Prostate gland (tissue), 2 donors: ENCODE measurements at regions not wholly inside any gene's neighbourhood (a gene's known extent, or its start where the extent isn't known, plus 50 kb on each side); places are given as distances from the start of the nearest gene placed in this dataset.

Source experiments
- DNase-seq: peaks from one replicate; pipeline ENCODE4 v3.0.0-alpha.2; 2019; ENCODE audit warnings: low spot score
- H3K27ac ChIP-seq, 2 donors: fragments of 200-600 bp; sonication (generic); 2 replicates each; pipeline ENCODE4 v1.5.1; 2017 to 2019
- H3K27me3 ChIP-seq: fragments of 200-600 bp; sonication (generic); replicated peaks from 2 replicates; pipeline ENCODE4 v1.5.1; 2019; ENCODE audit not compliant: insufficient read depth
- H3K36me3 ChIP-seq, 2 donors: fragments of 200-600 bp; sonication (generic); 1 replicate in 1 of 2; 2 replicates in 1 of 2; pipeline versions ENCODE4 v1.5.1 to v1.8.1; 2017 to 2019
- H3K4me1 ChIP-seq: fragments of 200-600 bp; sonication (generic); replicated peaks from 2 replicates; pipeline ENCODE4 v1.5.1; 2019
- H3K4me3 ChIP-seq, 2 donors: fragments of 200-600 bp; sonication (generic); 2 replicates each; pipeline ENCODE4 v1.5.1; 2017 to 2019
- H3K9me3 ChIP-seq: fragments of 200-600 bp; sonication (generic); 2 replicates; pipeline ENCODE4 v1.5.1; 2017
- POLR2A ChIP-seq: fragments of 450-650 bp; IDR thresholded peaks from one replicate; pipeline ENCODE4 v1.6.1; 2016; ENCODE audit warnings: antibody characterized with exemption, mild to moderate bottlenecking
- POLR2AphosphoS5 ChIP-seq: sonication (generic); formaldehyde crosslinking; IDR thresholded peaks from one replicate; pipeline ENCODE4 v1.6.1; 2017; ENCODE audit warnings: antibody characterized with exemption
- WGBS: methylation state at CpG from one replicate; pipeline ENCODE4 v1.1.5; 2018; 5-methylcytosine and 5-hydroxymethylcytosine counted together
- intact Hi-C: fragments of 100-400 bp; cut with DNase I; formaldehyde crosslinking; loops from one replicate; pipeline ENCODE4 v1.14.2; 2022
- TF ChIP-seq, protein P1 (sequence below), 4 experiments: fragments of 200-600 bp in 2 of 4; fragments of 450-650 bp in 2 of 4; sonication (generic) in 2 of 4; IDR thresholded peaks; 1 replicate in 3 of 4; 2 replicates in 1 of 4; pipeline ENCODE4 v1.5.1; 2016 to 2019; ENCODE audit warnings: antibody characterized with exemption in 4 of 4, mild to moderate bottlenecking in 2 of 4, moderate library complexity in 2 of 4

DNA sequence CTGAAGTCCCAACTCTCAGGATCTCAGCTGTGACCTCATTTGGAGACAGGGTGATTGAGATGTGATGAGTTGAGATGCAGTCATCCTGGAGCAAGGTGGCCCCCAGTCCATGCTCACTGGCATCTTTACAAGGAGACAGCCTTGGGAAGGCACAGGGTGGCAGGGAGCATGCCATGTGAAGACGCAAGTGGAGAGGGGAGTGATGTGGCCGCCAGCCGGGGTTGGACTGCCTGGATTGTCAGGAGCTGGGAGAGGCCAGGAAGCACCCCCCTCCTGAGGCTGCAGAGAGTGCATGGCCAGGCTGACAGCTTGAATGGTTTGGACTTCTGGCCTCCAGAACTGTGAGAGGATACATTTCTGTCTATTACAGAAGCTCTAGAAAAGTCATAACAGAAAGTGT is 194.4 kb downstream of the UQCRFS1 start:
- H3K27ac ChIP-seq, result no peak overlapping the region
- no peak overlapping the region for H3K4me3 ChIP-seq
- H3K36me3 ChIP-seq, result no peaks in the 10 kb centered on the region
- WGBS, result 76% methylated on average over 3 of the region's 3 CpGs
- H3K27me3 ChIP-seq, result no peaks in the 10 kb centered on the region
- intact Hi-C loops, result no loop called here
- no peaks in the 10 kb centered on the region for H3K4me1 ChIP-seq
- H3K9me3 ChIP-seq, result no peaks in the 10 kb centered on the region
- no peak for DNase-seq
- TF ChIP-seq POLR2A (no peak), POLR2AphosphoS5 (no peak)
- TF ChIP-seq, protein P1, sequence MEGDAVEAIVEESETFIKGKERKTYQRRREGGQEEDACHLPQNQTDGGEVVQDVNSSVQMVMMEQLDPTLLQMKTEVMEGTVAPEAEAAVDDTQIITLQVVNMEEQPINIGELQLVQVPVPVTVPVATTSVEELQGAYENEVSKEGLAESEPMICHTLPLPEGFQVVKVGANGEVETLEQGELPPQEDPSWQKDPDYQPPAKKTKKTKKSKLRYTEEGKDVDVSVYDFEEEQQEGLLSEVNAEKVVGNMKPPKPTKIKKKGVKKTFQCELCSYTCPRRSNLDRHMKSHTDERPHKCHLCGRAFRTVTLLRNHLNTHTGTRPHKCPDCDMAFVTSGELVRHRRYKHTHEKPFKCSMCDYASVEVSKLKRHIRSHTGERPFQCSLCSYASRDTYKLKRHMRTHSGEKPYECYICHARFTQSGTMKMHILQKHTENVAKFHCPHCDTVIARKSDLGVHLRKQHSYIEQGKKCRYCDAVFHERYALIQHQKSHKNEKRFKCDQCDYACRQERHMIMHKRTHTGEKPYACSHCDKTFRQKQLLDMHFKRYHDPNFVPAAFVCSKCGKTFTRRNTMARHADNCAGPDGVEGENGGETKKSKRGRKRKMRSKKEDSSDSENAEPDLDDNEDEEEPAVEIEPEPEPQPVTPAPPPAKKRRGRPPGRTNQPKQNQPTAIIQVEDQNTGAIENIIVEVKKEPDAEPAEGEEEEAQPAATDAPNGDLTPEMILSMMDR (IDR thresholded peaks at IDR 0.05), result no peak

DNA sequence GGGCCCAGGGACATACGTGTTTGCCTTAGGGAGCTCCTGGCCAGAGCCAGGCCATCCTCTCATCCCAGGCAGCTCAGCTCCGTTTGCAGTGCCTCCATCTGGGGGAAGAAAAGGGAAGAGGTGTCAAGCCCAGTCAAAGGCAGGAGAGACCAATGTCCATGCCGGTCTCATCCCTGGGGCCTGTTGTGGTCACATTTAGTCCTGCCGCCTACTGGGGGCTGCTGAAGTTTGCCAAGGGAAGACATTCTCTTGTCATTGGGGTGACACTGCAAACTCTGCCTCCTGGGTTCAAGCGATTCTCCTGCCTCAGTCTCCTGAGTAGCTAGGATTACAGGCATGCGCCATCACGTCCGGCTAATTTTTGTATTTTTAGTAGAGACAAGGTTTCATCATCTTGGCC is 195.2 kb downstream of the UQCRFS1 start:
- no peak overlapping the region for H3K27ac ChIP-seq
- no peaks in the 10 kb centered on the region for H3K27me3 ChIP-seq
- H3K36me3 ChIP-seq, result no peaks in the 10 kb centered on the region
- H3K9me3 ChIP-seq, result no peaks in the 10 kb centered on the region
- 69% methylated on average over 8 of the region's 8 CpGs for WGBS
- no peak overlapping the region for H3K4me3 ChIP-seq
- intact Hi-C loops, result no loop called here
- TF ChIP-seq, protein P1 (IDR thresholded peaks at IDR 0.05), result no peak
- TF ChIP-seq POLR2A (no peak), POLR2AphosphoS5 (no peak)
- no peaks in the 10 kb centered on the region for H3K4me1 ChIP-seq
- DNase-seq, result no peak

DNA sequence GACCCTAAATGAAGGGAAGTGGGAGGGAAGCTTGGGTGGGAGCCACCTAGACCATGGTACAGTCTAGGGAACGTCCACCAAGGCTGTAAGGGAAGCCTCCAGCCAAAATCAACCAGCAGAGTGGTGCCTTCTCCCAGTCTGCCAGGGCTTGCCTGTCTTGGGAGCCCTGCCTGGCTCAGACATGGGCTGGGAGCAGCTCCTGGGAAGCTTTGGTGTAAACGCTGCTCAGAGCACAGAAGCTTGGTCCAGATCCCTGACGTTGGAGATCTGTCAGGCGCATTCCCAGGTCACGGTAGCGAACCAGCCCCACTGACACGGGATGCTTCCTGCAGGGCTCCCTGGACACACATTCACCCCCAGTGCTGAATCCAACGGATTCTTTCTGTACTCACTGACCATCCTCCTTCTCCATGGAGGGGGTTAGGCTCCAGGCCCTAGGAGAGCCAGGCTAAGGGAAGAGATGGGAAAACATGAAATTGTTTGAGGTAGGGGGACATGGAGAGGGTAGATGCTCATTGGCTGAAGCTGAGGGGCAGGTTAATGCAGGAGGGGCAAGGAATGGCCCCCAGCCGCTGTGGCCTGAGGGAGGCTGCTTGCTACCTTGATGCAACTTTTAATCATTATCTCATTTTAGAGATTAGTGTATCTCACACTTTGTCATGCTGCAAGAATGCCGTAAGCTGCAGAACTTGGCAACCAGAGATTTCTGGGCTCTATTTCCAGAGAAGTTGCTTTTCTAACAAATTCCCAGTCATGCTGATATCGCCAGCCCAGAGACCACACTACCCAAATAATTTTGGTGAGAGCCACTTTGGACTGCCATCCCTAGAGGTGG is 195.8 kb downstream of the UQCRFS1 start:
- no peaks in the 10 kb centered on the region for H3K9me3 ChIP-seq
- H3K27ac ChIP-seq, result no peak overlapping the region
- H3K4me1 ChIP-seq, result no peaks in the 10 kb centered on the region
- DNase-seq, result no peak
- intact Hi-C loops, result no loop called here
- no peaks in the 10 kb centered on the region for H3K36me3 ChIP-seq
- no peak overlapping the region for H3K4me3 ChIP-seq
- TF ChIP-seq POLR2AphosphoS5, result no peak
- TF ChIP-seq, protein P1 (IDR thresholded peaks at IDR 0.05), result no peak
- no peak for TF ChIP-seq POLR2A
- WGBS, result 63% methylated on average over 11 of the region's 11 CpGs
- no peaks in the 10 kb centered on the region for H3K27me3 ChIP-seq

DNA sequence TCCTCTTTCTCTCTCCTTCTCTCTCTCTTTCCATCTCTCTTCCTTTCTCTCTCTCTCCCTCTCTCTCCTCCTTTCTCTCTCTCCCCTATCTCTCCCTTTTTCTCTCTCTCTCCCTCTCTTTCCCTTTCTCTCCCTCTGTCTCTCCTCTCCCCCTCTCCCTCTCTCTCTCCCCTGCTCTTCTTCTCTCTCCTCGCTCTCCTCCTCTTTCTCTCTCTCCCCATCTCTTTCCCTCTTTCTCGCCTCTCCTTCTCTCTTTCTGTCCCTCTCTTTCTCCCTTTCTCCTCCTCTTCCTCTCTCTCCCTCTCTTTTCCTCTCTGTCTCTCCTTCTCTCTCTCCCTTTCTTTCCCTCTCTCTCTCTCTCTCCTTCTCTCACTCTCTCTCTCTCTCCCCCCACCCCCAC is 196.6 kb downstream of the UQCRFS1 start:
- no peaks in the 10 kb centered on the region for H3K27me3 ChIP-seq
- intact Hi-C loops, result no loop called here

More for the DNA sequence above, 196.6 kb downstream of the UQCRFS1 start:
- WGBS, result 83% methylated on average over 2 of the region's 2 CpGs
- TF ChIP-seq, protein P1 (IDR thresholded peaks at IDR 0.05), result no peak
- TF ChIP-seq POLR2AphosphoS5, result no peak
- TF ChIP-seq POLR2A, result no peak
- DNase-seq, result no peak
- no peak overlapping the region for H3K27ac ChIP-seq
- H3K4me1 ChIP-seq, result no peaks in the 10 kb centered on the region
- H3K4me3 ChIP-seq, result no peak overlapping the region
- no peaks in the 10 kb centered on the region for H3K9me3 ChIP-seq
- H3K36me3 ChIP-seq, result no peaks in the 10 kb centered on the region
